GM12801 (cell line): ENCODE measurements at regions not wholly inside any gene's neighbourhood (a gene's known extent, or its start where the extent isn't known, plus 50 kb on each side); places are given as distances from the start of the nearest gene placed in this dataset.

ENCODE experiments used
- CTCF ChIP-seq: IDR thresholded peaks from one replicate; pipeline ENCODE4 v1.5.1; 2011; ENCODE audit warnings: control low read depth; ENCODE audit not compliant: insufficient read length; ENCODE audit errors: extremely low read depth

- TF ChIP-seq CTCF, result no peak
Observed at GRCh38 chr4:153068751-153069150, 132.6 kb downstream of the FHDC1 start.

- TF ChIP-seq CTCF, result no peak
Observed at GRCh38 chr4:153071958-153072598, 132.2 kb upstream of the TRIM2 start.

- no peak for TF ChIP-seq CTCF
Observed at GRCh38 chr4:153072661-153073060, 131.6 kb upstream of the TRIM2 start.

- no peak for TF ChIP-seq CTCF
Observed at GRCh38 chr4:153074486-153074885, 129.8 kb upstream of the TRIM2 start.

GRCh38 chr4:153074936-153075630, 129.2 kb upstream of the TRIM2 start:
- no peak for TF ChIP-seq CTCF

GRCh38 chr4:153075836-153076518, 128.3 kb upstream of the TRIM2 start:
- no peak for TF ChIP-seq CTCF

- TF ChIP-seq CTCF, result no peak
Observed at GRCh38 chr4:153076861-153077260, 127.4 kb upstream of the TRIM2 start.
